Epidermal melanocyte (primary cell): ENCODE measurements at regions not wholly inside any gene's neighbourhood (a gene's known extent, or its start where the extent isn't known, plus 50 kb on each side); places are given as distances from the start of the nearest gene placed in this dataset.
"Not testable (repeated sequence)": the region's sequence is repeated elsewhere in the genome, so short reads cannot be mapped to it uniquely, and the experiment has no call there.

Experiments used
- DNase-seq: peaks from one replicate; pipeline ENCODE4 v3.0.0; 2011; ENCODE audit warnings: low spot score; ENCODE audit not compliant: insufficient read length

- DNase-seq = no peak
These were observed 729.0 kb upstream of the AADAT start for GRCh38 chr4:170818786-170819185.

DNA sequence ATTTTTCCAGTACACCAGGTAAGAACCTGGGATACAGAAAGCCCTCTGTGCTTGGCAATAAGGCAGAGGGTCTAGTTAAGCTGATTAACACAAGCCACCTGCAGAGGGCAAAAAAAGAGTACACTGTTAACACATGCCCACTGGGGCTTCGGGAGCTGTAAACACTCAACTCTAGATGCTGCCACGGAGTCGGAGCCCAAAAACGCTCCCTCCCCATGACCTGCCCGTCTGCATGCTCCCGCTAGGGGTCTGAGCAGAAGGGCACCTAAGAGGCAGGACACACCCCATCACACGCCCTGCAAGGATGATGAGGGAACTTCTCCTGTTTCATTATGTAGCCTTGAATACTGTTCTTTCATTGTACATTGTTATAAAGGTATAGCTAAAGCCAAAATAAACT lies 715.6 kb upstream of the AADAT start:
- DNase-seq = no peak

DNA sequence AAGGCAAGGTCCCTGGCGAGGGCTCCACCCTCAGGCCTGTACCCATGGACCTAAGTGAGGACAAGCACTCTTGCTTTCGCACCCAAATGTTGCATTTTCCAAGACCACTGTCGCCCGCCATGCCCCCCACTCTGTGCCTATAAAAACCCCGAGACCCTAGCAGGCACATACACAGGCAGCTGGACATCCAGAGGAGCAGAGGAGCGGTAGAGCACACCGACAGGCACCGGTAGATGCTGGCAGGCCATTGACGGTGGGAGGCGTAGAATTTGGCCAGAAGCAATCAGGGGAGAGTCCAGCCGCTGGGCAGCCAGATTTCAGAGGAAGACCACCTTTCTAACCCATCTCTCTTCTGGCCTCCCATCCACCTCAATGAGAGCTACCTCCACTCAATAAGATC lies 715.2 kb upstream of the AADAT start:
- DNase-seq = no peak

DNA sequence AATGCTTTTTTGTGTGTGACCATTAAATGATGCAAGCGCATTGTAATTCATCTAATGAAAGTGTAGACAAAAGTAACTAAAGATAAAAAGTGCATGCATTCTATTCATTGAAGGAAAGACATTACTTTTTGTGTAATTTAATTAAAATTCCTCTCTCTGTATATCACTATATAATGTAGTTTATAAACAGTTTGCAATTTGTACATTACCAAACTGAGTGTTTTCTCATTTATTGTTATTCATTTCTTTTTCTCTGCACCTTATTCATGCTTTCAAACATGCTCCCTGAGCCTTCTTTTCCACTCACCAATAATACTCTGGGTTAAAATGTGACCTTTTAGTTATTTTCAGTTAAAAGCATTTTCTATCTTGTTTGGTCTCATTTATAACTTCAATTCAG lies 713.7 kb upstream of the AADAT start:
- DNase-seq = no peak

DNA sequence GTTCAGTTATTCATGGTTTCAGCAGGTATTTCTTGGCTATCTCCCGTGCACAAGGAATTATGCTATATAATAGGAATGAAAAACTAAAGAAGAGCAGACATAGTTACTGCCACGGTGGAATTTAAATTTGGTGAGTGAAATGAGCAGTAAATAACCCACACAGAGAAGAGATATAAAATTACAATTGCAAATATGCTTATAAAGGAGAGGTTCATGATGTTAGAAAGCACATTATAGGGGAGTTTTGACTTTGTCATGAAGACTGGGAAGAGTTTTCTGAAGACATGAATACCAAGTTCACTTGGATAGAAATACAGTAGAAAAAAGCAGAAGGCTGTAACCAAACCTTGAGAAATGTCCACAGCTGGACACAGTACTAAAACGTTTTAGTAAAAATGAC lies 712.0 kb upstream of the AADAT start:
- DNase-seq = no peak

GRCh38 chr4:170794525-170794924 lies 704.8 kb upstream of the AADAT start:
- no peak for DNase-seq

- not testable (repeated sequence) for DNase-seq
These were observed 698.8 kb upstream of the AADAT start for GRCh38 chr4:170788540-170789051.

DNA sequence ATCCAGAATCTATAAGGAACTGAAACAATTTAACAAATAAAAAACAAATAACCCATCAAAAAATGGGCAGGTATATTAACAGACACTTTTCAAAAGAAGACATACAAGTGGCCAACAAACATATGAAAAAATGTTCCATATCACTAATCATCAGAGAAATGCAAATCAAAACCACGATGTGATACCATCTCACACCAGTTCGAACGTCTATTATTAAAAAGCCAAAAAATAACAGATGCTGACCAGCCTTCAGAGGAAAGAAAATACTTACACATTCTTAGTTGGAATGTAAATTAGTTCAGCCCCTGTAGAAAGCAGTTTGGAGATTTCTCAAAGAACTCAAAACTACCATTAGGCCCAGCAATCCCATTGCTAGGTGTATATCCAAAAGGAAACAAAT lies 687.9 kb upstream of the AADAT start:
- DNase-seq = no peak

DNA sequence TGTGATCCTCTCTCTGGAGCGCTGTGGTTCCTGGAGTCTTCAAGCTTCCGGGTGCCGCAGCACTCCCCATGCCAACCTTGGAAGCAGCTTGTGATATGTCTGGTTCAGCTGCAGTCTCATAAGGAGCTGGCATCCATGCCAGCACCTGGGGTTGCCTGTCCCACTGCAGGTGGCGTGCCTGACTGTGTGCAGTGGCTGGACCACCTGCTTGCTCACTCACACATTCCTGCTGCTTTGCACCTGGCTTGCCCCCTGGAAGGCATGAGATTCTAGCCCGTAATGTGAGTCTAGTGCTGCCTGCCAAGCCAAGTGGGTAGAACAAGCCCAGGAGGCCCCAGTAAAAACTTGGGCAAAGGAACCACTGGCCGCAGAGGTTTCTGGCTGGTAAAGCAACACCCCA lies 687.2 kb upstream of the AADAT start:
- no peak for DNase-seq

DNA sequence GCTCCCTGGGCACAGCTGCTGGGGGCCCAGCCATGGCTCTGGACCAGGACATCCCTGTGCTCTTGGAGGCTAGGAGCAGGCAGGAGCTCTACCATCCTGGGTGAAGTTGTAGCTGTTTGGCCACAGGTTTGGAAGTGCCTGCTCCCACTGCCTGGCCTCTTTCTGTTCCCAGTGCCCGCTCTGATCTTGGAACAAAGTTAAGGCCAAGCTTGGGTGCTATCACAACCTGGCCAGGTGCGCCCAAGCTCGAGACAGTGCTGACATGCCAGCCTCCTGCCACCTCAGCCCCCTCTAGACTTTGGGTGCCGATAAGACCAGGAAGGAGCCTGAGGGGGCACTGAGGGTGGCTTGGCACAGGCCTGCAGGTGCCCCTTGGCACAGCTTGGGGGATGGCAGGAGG lies 686.1 kb upstream of the AADAT start:
- DNase-seq = no peak

DNA sequence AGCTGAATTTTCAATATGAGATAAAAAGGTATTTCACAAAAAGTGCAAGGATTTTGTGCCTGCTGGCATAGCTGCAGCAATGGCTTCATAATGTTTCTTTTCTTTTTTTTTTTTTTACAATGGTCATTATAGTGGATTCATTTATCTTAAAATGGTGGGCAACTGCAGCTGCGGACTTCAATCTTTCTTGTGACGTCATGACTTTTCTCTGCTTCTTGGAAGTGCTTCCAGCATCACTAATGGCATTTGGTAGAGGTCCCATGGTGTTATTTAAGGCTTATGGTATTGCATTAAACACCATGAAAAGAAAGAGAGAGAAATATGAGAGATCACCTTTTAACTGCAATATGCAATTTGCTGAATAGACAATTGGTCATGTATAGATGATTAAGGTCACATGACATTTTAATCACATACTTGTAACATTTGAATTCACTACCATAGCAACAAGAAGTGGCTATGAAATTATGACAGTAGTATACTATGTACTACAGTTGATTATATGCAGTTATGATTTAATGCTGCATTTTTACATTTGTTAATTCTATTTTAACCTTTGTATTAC lies 684.0 kb upstream of the AADAT start:
- DNase-seq = no peak

DNA sequence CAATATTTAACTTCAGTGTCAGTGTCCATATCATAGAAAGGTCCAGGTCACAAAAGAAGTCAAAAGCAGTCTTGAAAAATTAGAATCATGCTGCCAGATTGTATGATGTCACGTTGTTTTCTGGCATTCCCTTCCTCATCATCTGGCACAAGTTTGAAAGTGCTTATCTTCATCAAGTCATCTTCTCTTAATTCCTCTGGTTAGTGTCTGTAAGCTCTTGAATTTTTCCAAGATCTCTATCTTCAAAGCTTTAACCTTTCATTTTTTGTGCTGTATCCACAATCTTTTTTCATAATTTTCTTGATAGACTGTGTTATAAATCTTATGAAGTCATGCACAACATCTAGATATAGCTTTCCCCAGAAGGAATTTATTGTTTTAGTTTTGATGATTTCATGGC lies 682.7 kb upstream of the AADAT start:
- DNase-seq = no peak

- DNase-seq = no peak
These were observed 680.9 kb upstream of the AADAT start for GRCh38 chr4:170770664-170771063.

DNA sequence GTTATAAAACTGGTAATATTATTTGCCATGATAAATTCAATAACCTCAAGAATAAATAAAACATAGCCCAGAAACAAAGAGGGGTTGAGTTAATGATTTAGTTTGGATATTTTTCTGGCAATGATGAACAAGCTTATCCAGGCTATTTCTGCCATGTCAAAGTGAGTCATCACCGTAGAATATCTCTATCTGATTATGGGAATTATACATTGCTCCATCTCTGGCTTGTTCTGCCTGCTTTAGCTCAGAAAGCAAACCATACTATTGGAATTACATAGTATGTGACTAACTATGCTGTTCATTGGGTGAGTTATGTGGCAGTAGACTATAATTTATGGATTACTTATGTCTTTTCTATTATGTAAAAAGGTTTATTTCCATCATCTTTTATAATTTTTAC lies 680.1 kb upstream of the AADAT start:
- no peak for DNase-seq

- DNase-seq = no peak
These were observed 669.2 kb upstream of the AADAT start for GRCh38 chr4:170758988-170759387.

GRCh38 chr4:170750519-170750918 lies 660.8 kb upstream of the AADAT start:
- no peak for DNase-seq

DNA sequence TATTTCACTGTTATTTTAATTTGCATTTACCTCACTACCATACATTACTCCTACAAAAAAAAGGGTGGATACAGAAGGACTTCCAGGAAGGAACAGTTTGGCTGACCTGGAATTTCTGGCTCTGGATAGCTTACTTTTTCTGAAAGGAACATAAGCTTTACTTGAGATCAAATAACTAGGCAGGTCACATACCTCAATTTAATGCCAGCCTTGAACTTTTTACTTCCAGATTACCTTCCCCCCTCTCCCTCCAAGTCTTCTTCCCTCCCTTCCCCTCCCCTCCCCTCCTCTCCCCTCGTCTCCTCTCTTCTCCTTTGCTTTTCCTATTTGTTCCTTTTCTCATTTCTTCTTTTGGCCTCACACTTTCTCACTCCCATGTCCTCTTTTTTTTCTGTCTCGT lies 659.2 kb upstream of the AADAT start:
- no peak for DNase-seq

DNA sequence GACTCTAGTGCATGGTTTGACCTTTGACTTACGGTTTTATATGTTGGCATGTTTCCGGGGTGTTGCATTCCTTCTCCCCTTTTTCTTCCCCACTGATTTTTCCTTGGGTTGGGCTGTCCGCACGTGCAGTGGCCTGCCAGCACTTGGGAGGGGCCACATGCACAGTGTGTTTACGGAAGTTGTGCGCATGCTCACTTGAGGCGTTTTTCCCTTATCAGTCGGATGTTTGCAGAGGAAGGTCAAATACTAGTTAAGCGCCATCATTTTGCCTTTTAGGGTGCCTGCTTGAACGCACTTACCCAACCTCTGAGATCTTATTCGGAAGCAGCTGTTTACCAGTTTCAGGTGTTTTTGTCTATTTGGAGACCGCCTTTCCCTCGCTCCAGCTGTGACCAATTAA lies 653.9 kb upstream of the AADAT start:
- no peak for DNase-seq

GRCh38 chr4:170741856-170742255 lies 652.1 kb upstream of the AADAT start:
- no peak for DNase-seq

DNA sequence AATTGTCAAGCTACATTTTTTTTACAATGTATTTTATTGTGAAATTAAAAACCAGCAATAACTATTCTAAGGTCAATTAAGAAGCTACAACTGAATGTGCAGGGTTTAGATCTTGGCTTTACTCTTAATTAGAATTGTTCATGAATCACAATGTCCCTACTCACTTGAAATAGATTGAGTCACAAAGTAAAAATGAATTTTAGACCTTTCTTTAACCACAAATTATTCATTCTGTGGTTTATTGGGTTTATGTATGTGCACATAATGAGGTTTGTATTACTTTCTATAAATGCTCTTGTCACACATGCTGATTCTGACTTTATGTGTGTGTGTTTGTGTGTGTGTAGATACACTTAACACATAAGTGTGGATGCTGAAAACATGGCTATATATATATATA lies 647.0 kb upstream of the AADAT start:
- no peak for DNase-seq

GRCh38 chr4:170729897-170730296 lies 640.1 kb upstream of the AADAT start:
- no peak for DNase-seq

DNA sequence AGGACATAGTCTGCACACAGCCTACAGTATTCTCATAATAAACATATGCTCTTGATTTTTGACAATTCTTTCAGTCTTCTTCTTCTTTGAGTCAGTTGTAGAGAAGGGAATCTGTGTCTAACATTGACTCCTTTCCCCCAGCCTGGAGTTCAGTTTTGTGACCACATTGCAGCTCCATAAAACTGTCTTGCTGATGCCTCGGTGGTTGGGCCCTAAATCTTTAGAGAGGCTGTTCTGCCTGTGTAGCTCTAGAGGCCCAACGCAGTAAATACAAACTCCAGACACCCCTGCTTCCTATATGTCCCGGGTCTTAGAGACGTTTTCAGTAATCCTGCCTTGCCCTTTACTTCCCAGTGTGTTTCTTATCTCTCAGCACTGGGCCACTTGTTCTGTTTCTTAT lies 639.5 kb upstream of the AADAT start:
- no peak for DNase-seq

- no peak for DNase-seq
These were observed 634.4 kb upstream of the AADAT start for GRCh38 chr4:170724191-170724590.

- no peak for DNase-seq
These were observed 633.4 kb upstream of the AADAT start for GRCh38 chr4:170723171-170723570.
